Calu3 (cell line): ENCODE measurements at regions not wholly inside any gene's neighbourhood (a gene's known extent, or its start where the extent isn't known, plus 50 kb on each side); places are given as distances from the start of the nearest gene placed in this dataset.

Source experiments
- BruUV-seq: library from RNA; stranded (reverse); fragments of 400-500 nt; replicated peaks from 2 replicates; lab custom pipeline; 2021; lab: Mats Ljungman, UMichigan
- CTCF ChIA-PET: fragments of 300-600 bp; sonication (Branson Sonifier 250); formaldehyde crosslinking; loops from one replicate; lab custom pipeline; 2022; ENCODE audit warnings: antibody characterized with exemption; lab: Charles Lee
- DNase-seq: peaks from one replicate; pipeline ENCODE4 v3.0.0; 2022
- H3K27ac Mint-ChIP-seq: one replicate; pipeline ENCODE4 v1.8.0; 2022; ENCODE audit warnings: mixed read lengths; ENCODE audit not compliant: unreplicated experiment
- H3K27me3 Mint-ChIP-seq: one replicate; pipeline ENCODE4 v1.8.0; 2022; ENCODE audit warnings: mixed read lengths; ENCODE audit not compliant: unreplicated experiment
- H3K36me3 Mint-ChIP-seq: one replicate; pipeline ENCODE4 v1.8.0; 2022; ENCODE audit warnings: mild to moderate bottlenecking, moderate library complexity, mixed read lengths; ENCODE audit not compliant: insufficient read depth, unreplicated experiment
- H3K4me1 Mint-ChIP-seq: one replicate; pipeline ENCODE4 v1.8.0; 2022; ENCODE audit warnings: mild to moderate bottlenecking, low read depth, mixed read lengths; ENCODE audit not compliant: unreplicated experiment
- H3K4me3 Mint-ChIP-seq: one replicate; pipeline ENCODE4 v1.8.0; 2022; ENCODE audit warnings: mild to moderate bottlenecking, low read depth, moderate library complexity, mixed read lengths; ENCODE audit not compliant: unreplicated experiment
- H3K9me3 Mint-ChIP-seq: one replicate; pipeline ENCODE4 v1.8.0; 2022; ENCODE audit warnings: low read depth, mixed read lengths; ENCODE audit not compliant: unreplicated experiment
- CTCF ChIP-seq: fragments of 200-600 bp; IDR thresholded peaks from one replicate; pipeline ENCODE4 v1.8.0; 2022; ENCODE audit warnings: antibody characterized with exemption; ENCODE audit not compliant: unreplicated experiment
- intact Hi-C: fragments of 100-400 bp; cut with micrococcal nuclease; formaldehyde crosslinking; loops from one replicate; pipeline ENCODE4 v1.10.0; 2022; ENCODE audit not compliant: unreplicated experiment

GRCh38 chr22:49211176-49211575, 616.5 kb downstream of the BRD1 start:
- Mint-ChIP-seq H3K9me3 (peaks cover 16% of the 10 kb centered on the region), H3K4me3 (no peak overlapping the region), H3K27ac (no peak overlapping the region), H3K4me1 (no peaks in the 10 kb centered on the region), H3K36me3 (no peaks in the 10 kb centered on the region), H3K27me3 (no peaks in the 10 kb centered on the region)
- BruUV-seq = no TSS peak
- CTCF ChIA-PET = no interaction called here
- DNase-seq = no peak
- intact Hi-C loops = no loop called here
- TF ChIP-seq CTCF = no peak

GRCh38 chr22:49210606-49211005, 617.1 kb downstream of the BRD1 start:
- TF ChIP-seq CTCF = no peak
- no TSS peak for BruUV-seq
- Mint-ChIP-seq H3K4me1 (no peaks in the 10 kb centered on the region), H3K27ac (no peak overlapping the region), H3K9me3 (peaks cover 13% of the 10 kb centered on the region), H3K4me3 (no peak overlapping the region), H3K27me3 (no peaks in the 10 kb centered on the region), H3K36me3 (no peaks in the 10 kb centered on the region)
- no peak for DNase-seq
- CTCF ChIA-PET = no interaction called here
- intact Hi-C loops = no loop called here

- no peak overlapping the region for H3K4me3 Mint-ChIP-seq
- H3K9me3 Mint-ChIP-seq = peaks cover 12% of the 10 kb centered on the region
- no peak for TF ChIP-seq CTCF
- no peaks in the 10 kb centered on the region for H3K36me3 Mint-ChIP-seq
- BruUV-seq = no TSS peak
- no peaks in the 10 kb centered on the region for H3K4me1 Mint-ChIP-seq
- no peaks in the 10 kb centered on the region for H3K27me3 Mint-ChIP-seq
- intact Hi-C loops = no loop called here
- H3K27ac Mint-ChIP-seq = no peak overlapping the region
- no peak for DNase-seq
- CTCF ChIA-PET = no interaction called here
Measured at GRCh38 chr22:49209452-49210195, 618.0 kb downstream of the BRD1 start.

- no peak for TF ChIP-seq CTCF
- no TSS peak for BruUV-seq
- intact Hi-C loops = no loop called here
- no peak overlapping the region for H3K27ac Mint-ChIP-seq
- H3K9me3 Mint-ChIP-seq = peaks cover 9% of the 10 kb centered on the region
- H3K36me3 Mint-ChIP-seq = no peaks in the 10 kb centered on the region
- CTCF ChIA-PET = no interaction called here
- no peaks in the 10 kb centered on the region for H3K27me3 Mint-ChIP-seq
- no peak for DNase-seq
- H3K4me3 Mint-ChIP-seq = no peak overlapping the region
- H3K4me1 Mint-ChIP-seq = no peaks in the 10 kb centered on the region
Measured at GRCh38 chr22:49208768-49209252, 618.9 kb downstream of the BRD1 start.
